ENCODE measurements at regions not wholly inside any gene's neighbourhood (a gene's known extent, or its start where the extent isn't known, plus 50 kb on each side); places are given as distances from the start of the nearest gene placed in this dataset.

DNA sequence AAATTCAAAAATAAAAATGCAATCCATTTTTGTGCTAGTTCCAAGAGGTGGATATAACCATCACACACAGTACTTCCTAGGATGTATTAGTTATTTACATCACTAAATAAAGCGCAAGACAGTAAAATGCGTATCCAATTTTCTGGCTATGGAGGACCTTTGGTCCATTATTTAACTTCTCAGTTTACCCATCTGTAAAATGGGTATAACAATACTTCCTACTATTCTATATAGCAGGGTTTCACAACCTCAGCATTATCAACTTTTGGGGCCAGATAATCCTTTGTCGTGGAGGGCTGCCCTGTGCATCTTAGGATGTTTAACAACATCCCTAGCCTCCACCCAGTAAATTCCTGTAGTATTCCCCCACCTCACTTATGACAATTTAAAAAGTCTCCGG, 275.1 kb upstream of the PKDCC start:
- TF ChIP-seq, protein P1, sequence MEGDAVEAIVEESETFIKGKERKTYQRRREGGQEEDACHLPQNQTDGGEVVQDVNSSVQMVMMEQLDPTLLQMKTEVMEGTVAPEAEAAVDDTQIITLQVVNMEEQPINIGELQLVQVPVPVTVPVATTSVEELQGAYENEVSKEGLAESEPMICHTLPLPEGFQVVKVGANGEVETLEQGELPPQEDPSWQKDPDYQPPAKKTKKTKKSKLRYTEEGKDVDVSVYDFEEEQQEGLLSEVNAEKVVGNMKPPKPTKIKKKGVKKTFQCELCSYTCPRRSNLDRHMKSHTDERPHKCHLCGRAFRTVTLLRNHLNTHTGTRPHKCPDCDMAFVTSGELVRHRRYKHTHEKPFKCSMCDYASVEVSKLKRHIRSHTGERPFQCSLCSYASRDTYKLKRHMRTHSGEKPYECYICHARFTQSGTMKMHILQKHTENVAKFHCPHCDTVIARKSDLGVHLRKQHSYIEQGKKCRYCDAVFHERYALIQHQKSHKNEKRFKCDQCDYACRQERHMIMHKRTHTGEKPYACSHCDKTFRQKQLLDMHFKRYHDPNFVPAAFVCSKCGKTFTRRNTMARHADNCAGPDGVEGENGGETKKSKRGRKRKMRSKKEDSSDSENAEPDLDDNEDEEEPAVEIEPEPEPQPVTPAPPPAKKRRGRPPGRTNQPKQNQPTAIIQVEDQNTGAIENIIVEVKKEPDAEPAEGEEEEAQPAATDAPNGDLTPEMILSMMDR (IDR thresholded peaks at IDR 0.05): no peak
- no peak for TF ChIP-seq POLR2A (IDR thresholded peaks at IDR 0.05)

All from thyroid gland (tissue), 4 donors.